Peyer's patch (tissue), 4 donors: ENCODE measurements at regions not wholly inside any gene's neighbourhood (a gene's known extent, or its start where the extent isn't known, plus 50 kb on each side); places are given as distances from the start of the nearest gene placed in this dataset.

Experiments used
- DNase-seq, 3 donors: peaks; one replicate each; pipeline ENCODE4 v3.0.0-alpha.2; 2017 to 2019
- H3K27ac ChIP-seq, 4 donors: fragments of 200-600 bp; sonication (generic); one replicate each; pipeline ENCODE4 v1.5.1; 2016 to 2019
- H3K27me3 ChIP-seq, 2 donors: fragments of 200-600 bp; sonication (generic); one replicate each; pipeline ENCODE4 v1.5.1; 2019
- H3K36me3 ChIP-seq, 3 donors: fragments of 200-600 bp; sonication (generic); one replicate each; pipeline ENCODE4 v1.5.1; 2016 to 2019
- H3K4me1 ChIP-seq, 4 donors: fragments of 200-600 bp; sonication (generic); one replicate each; pipeline ENCODE4 v1.5.1; 2016 to 2019
- H3K4me3 ChIP-seq, 4 donors: fragments of 200-600 bp; sonication (generic); 1 replicate in 3 of 4; 2 replicates in 1 of 4; pipeline ENCODE4 v1.5.1; 2016 to 2019; ENCODE audit warnings: mild to moderate bottlenecking in 1 of 4
- H3K9me3 ChIP-seq, 4 donors: fragments of 200-600 bp; sonication (generic); one replicate each; pipeline ENCODE4 v1.5.1; 2016 to 2019; ENCODE audit warnings: mild to moderate bottlenecking in 1 of 4
- POLR2A ChIP-seq, 2 donors: fragments of 450-650 bp; IDR thresholded peaks; one replicate each; pipeline ENCODE4 v1.5.1; 2017; ENCODE audit warnings: antibody characterized with exemption in 2 of 2, mild to moderate bottlenecking in 2 of 2, moderate library complexity in 2 of 2
- TF ChIP-seq, protein P1 (sequence below), 6 experiments: fragments of 450-650 bp in 4 of 6; fragments of 200-600 bp in 2 of 6; sonication (generic) in 1 of 6; IDR thresholded peaks; one replicate each; pipeline ENCODE4 v1.5.1; 2017 to 2019; ENCODE audit warnings: antibody characterized with exemption in 6 of 6, mild to moderate bottlenecking in 3 of 6, moderate library complexity in 1 of 6

- Histone ChIP-seq H3K9me3 (no peaks in the 10 kb centered on the region), H3K36me3 (no peaks in the 10 kb centered on the region), H3K27me3 (no peaks in the 10 kb centered on the region), H3K4me1 (no peaks in the 10 kb centered on the region), H3K4me3 (no peak overlapping the region), H3K27ac (no peak overlapping the region)
- TF ChIP-seq POLR2A (IDR thresholded peaks at IDR 0.05) = no peak
- TF ChIP-seq, protein P1, sequence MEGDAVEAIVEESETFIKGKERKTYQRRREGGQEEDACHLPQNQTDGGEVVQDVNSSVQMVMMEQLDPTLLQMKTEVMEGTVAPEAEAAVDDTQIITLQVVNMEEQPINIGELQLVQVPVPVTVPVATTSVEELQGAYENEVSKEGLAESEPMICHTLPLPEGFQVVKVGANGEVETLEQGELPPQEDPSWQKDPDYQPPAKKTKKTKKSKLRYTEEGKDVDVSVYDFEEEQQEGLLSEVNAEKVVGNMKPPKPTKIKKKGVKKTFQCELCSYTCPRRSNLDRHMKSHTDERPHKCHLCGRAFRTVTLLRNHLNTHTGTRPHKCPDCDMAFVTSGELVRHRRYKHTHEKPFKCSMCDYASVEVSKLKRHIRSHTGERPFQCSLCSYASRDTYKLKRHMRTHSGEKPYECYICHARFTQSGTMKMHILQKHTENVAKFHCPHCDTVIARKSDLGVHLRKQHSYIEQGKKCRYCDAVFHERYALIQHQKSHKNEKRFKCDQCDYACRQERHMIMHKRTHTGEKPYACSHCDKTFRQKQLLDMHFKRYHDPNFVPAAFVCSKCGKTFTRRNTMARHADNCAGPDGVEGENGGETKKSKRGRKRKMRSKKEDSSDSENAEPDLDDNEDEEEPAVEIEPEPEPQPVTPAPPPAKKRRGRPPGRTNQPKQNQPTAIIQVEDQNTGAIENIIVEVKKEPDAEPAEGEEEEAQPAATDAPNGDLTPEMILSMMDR (IDR thresholded peaks at IDR 0.05) = no peak
- no peak for DNase-seq
Measured at GRCh38 chr7:69334701-69335100, 263.6 kb upstream of the AUTS2 start.

- TF ChIP-seq, protein P1 (IDR thresholded peaks at IDR 0.05) = no peak
- no peak for TF ChIP-seq POLR2A (IDR thresholded peaks at IDR 0.05)
- H3K36me3 ChIP-seq = no peaks in the 10 kb centered on the region
- H3K27ac ChIP-seq = no peak overlapping the region
- no peaks in the 10 kb centered on the region for H3K4me1 ChIP-seq
- no peaks in the 10 kb centered on the region for H3K9me3 ChIP-seq
- no peaks in the 10 kb centered on the region for H3K27me3 ChIP-seq
- DNase-seq = no peak
- no peak overlapping the region for H3K4me3 ChIP-seq
Measured at GRCh38 chr7:69335331-69335730, 262.9 kb upstream of the AUTS2 start.

- no peak overlapping the region for H3K27ac ChIP-seq
- H3K36me3 ChIP-seq = no peaks in the 10 kb centered on the region
- H3K27me3 ChIP-seq = no peaks in the 10 kb centered on the region
- H3K4me1 ChIP-seq = no peaks in the 10 kb centered on the region
- H3K4me3 ChIP-seq = no peak overlapping the region
- H3K9me3 ChIP-seq = no peaks in the 10 kb centered on the region
- no peak for TF ChIP-seq POLR2A (IDR thresholded peaks at IDR 0.05)
- TF ChIP-seq, protein P1 (IDR thresholded peaks at IDR 0.05) = no peak
- no peak for DNase-seq
Measured at GRCh38 chr7:69336976-69337375, 261.3 kb upstream of the AUTS2 start.

DNA sequence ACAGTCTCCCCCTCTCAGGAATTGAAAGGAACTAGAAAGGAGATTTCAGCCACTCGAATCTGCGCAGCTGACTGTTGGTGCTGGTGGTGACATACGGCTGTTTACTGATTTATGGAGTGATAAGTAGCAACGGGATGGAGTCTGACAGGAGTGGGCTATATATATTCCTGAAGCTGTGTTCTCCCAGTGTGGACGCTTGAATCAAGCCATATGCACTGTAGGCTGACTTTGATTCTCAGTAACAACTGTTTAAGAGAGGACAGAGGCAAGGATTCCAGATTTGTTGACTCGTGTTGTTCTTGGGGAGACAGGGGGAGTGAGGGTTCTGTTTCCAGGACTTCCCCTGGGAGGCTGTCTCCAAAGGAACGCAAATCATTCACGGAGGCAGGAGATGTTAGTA lies 260.1 kb upstream of the AUTS2 start:
- no peak overlapping the region for H3K4me3 ChIP-seq
- no peak for DNase-seq
- no peaks in the 10 kb centered on the region for H3K27me3 ChIP-seq
- H3K4me1 ChIP-seq = no peaks in the 10 kb centered on the region
- H3K9me3 ChIP-seq = no peaks in the 10 kb centered on the region
- TF ChIP-seq, protein P1 (IDR thresholded peaks at IDR 0.05) = no peak
- no peak for TF ChIP-seq POLR2A (IDR thresholded peaks at IDR 0.05)
- no peak overlapping the region for H3K27ac ChIP-seq
- H3K36me3 ChIP-seq = no peaks in the 10 kb centered on the region

- H3K27ac ChIP-seq = no peak overlapping the region
- DNase-seq = no peak
- no peaks in the 10 kb centered on the region for H3K27me3 ChIP-seq
- no peaks in the 10 kb centered on the region for H3K9me3 ChIP-seq
- no peaks in the 10 kb centered on the region for H3K36me3 ChIP-seq
- H3K4me1 ChIP-seq = no peaks in the 10 kb centered on the region
- no peak overlapping the region for H3K4me3 ChIP-seq
- TF ChIP-seq, protein P1 (IDR thresholded peaks at IDR 0.05) = no peak
- TF ChIP-seq POLR2A (IDR thresholded peaks at IDR 0.05) = no peak
Measured at GRCh38 chr7:69341288-69341687, 257.0 kb upstream of the AUTS2 start.
